GM21381 (cell line): ENCODE measurements at regions not wholly inside any gene's neighbourhood (a gene's known extent, or its start where the extent isn't known, plus 50 kb on each side); places are given as distances from the start of the nearest gene placed in this dataset.
"Not testable (repeated sequence)": the region's sequence is repeated elsewhere in the genome, so short reads cannot be mapped to it uniquely, and the experiment has no call there.

Source experiments
- ATAC-seq: cut with Tn5 transposase; IDR thresholded peaks from one replicate; pipeline ENCODE4 v1.9.1; 2021; ENCODE audit warnings: mild to moderate bottlenecking, moderate library complexity; ENCODE audit not compliant: unreplicated experiment

- no peak for ATAC-seq
Observed at GRCh38 chr20:29296256-29297230, 1960.9 kb upstream of the DEFB115 start.

- no peak for ATAC-seq
Observed at GRCh38 chr20:29297411-29298270, 1959.8 kb upstream of the DEFB115 start.

- no peak for ATAC-seq
Observed at GRCh38 chr20:29298271-29298590, 1959.2 kb upstream of the DEFB115 start.

- ATAC-seq: no peak
Observed at GRCh38 chr20:29298759-29299613, 1958.5 kb upstream of the DEFB115 start.

GRCh38 chr20:29299811-29300578 lies 1957.5 kb upstream of the DEFB115 start:
- ATAC-seq: no peak

GRCh38 chr20:29300579-29301551 lies 1956.6 kb upstream of the DEFB115 start:
- no peak for ATAC-seq

- no peak for ATAC-seq
Observed at GRCh38 chr20:29301624-29302259, 1955.7 kb upstream of the DEFB115 start.

GRCh38 chr20:29302979-29303644 lies 1954.4 kb upstream of the DEFB115 start:
- no peak for ATAC-seq

- no peak for ATAC-seq
Observed at GRCh38 chr20:29306390-29307072, 1950.9 kb upstream of the DEFB115 start.

- ATAC-seq: not testable (repeated sequence)
Observed at GRCh38 chr20:29307484-29307883, 1950.0 kb upstream of the DEFB115 start.

GRCh38 chr20:29308956-29309355 lies 1948.5 kb upstream of the DEFB115 start:
- not testable (repeated sequence) for ATAC-seq

GRCh38 chr20:29309481-29309880 lies 1948.0 kb upstream of the DEFB115 start:
- ATAC-seq: not testable (repeated sequence)

- ATAC-seq: not testable (repeated sequence)
Observed at GRCh38 chr20:29311046-29311445, 1946.4 kb upstream of the DEFB115 start.

GRCh38 chr20:29312679-29313078 lies 1944.8 kb upstream of the DEFB115 start:
- ATAC-seq: not testable (repeated sequence)

- ATAC-seq: no peak
Observed at GRCh38 chr20:29313481-29313880, 1944.0 kb upstream of the DEFB115 start.

- ATAC-seq: no peak
Observed at GRCh38 chr20:29314294-29314693, 1943.2 kb upstream of the DEFB115 start.

- ATAC-seq: no peak
Observed at GRCh38 chr20:29318871-29319461, 1938.5 kb upstream of the DEFB115 start.
